ENCODE measurements at regions not wholly inside any gene's neighbourhood (a gene's known extent, or its start where the extent isn't known, plus 50 kb on each side); places are given as distances from the start of the nearest gene placed in this dataset.
A peak's percentile ranks its signal among the peaks of the same experiment; 100 is the strongest.

GRCh38 chr3:40627095-40627494 is 102.3 kb downstream of the ZNF621 start:
- H3K14ac ChIP-seq (ENCODE audit: low read length) = no peak overlapping the region
- H4K8ac ChIP-seq (ENCODE audit: low read depth, low read length) = no peak overlapping the region
- H4K12ac ChIP-seq (ENCODE audit: low read depth, low read length) = no peak overlapping the region
- no peak overlapping the region for H2AK5ac ChIP-seq (ENCODE audit: low read length)
- H2BK12ac ChIP-seq (ENCODE audit: low read length) = no peak overlapping the region
- H3K18ac ChIP-seq (ENCODE audit: low read length) = no peak overlapping the region
- H3K4ac ChIP-seq (ENCODE audit: low read depth, low read length) = no peak overlapping the region
- no peaks in the 10 kb centered on the region for H3K36me3 ChIP-seq (ENCODE audit: control insufficient read depth in 1 of 2, insufficient read depth in 2 of 2, low read length in 2 of 2)
- H3K27ac ChIP-seq (ENCODE audit: low read depth, low read length) = no peak overlapping the region
- peaks cover 14 to 16% of the 10 kb centered on the region in 2 experiments for H3K4me1 ChIP-seq (ENCODE audit: control insufficient read depth in 1 of 2, insufficient read depth in 2 of 2, low read length in 2 of 2)
- no peak for DNase-seq
- H3K9me3 ChIP-seq (ENCODE audit: insufficient read depth, low read depth, low read length) = peaks cover 7% of the 10 kb centered on the region
- H2BK120ac ChIP-seq (ENCODE audit: insufficient read depth, low read length, poor library complexity) = no peak overlapping the region
- no peak overlapping the region for H3K4me2 ChIP-seq (ENCODE audit: low read length)
- H2AFZ ChIP-seq (ENCODE audit: insufficient read depth, low read length, poor library complexity) = no peak overlapping the region
- no peak overlapping the region for H3K9ac ChIP-seq (ENCODE audit: low read length)
- peaks cover 13% of the 10 kb centered on the region for H3K79me1 ChIP-seq (ENCODE audit: low read length)
- H3K23ac ChIP-seq (ENCODE audit: low read length) = no peak overlapping the region
- H2BK5ac ChIP-seq (ENCODE audit: low read depth, low read length, poor library complexity) = no peak overlapping the region
- H3K27me3 ChIP-seq (ENCODE audit: insufficient read depth, low read length) = no peaks in the 10 kb centered on the region
- no peaks in the 10 kb centered on the region for H3K79me2 ChIP-seq (ENCODE audit: control insufficient read depth, insufficient read depth, low read length, poor library complexity)
- whole genome bisulfite sequencing (ENCODE audit: extremely low coverage, insufficient coverage, insufficient read length) = no CpG with 5 or more reads among the region's 1 CpG
- H3K4me3 ChIP-seq (ENCODE audit: low read depth, low read length) = no peak overlapping the region
- H4K91ac ChIP-seq (ENCODE audit: low read depth, low read length) = no peak overlapping the region

- H3K4me3 ChIP-seq (ENCODE audit: low read depth, low read length) = no peak overlapping the region
- H4K91ac ChIP-seq (ENCODE audit: low read depth, low read length) = no peak overlapping the region
- H3K9me3 ChIP-seq (ENCODE audit: insufficient read depth, low read depth, low read length) = peaks cover 6% of the 10 kb centered on the region
- no peak overlapping the region for H3K4me2 ChIP-seq (ENCODE audit: low read length)
- no peak overlapping the region for H2BK120ac ChIP-seq (ENCODE audit: insufficient read depth, low read length, poor library complexity)
- H2AK5ac ChIP-seq (ENCODE audit: low read length) = no peak overlapping the region
- H3K79me1 ChIP-seq (ENCODE audit: low read length) = peaks cover 13% of the 10 kb centered on the region
- H2AFZ ChIP-seq (ENCODE audit: insufficient read depth, low read length, poor library complexity) = no peak overlapping the region
- no peak overlapping the region for H3K4ac ChIP-seq (ENCODE audit: low read depth, low read length)
- no peak overlapping the region for H4K8ac ChIP-seq (ENCODE audit: low read depth, low read length)
- no peaks in the 10 kb centered on the region for H3K36me3 ChIP-seq (ENCODE audit: control insufficient read depth in 1 of 2, insufficient read depth in 2 of 2, low read length in 2 of 2)
- H2BK5ac ChIP-seq (ENCODE audit: low read depth, low read length, poor library complexity) = no peak overlapping the region
- no peak overlapping the region for H3K27ac ChIP-seq (ENCODE audit: low read depth, low read length)
- no peak overlapping the region for H3K14ac ChIP-seq (ENCODE audit: low read length)
- H3K23ac ChIP-seq (ENCODE audit: low read length) = no peak overlapping the region
- WGBS (ENCODE audit: extremely low coverage, insufficient coverage, insufficient read length) = no CpG with 5 or more reads among the region's 3 CpGs
- H3K18ac ChIP-seq (ENCODE audit: low read length) = no peak overlapping the region
- no peaks in the 10 kb centered on the region for H3K27me3 ChIP-seq (ENCODE audit: insufficient read depth, low read length)
- H2BK12ac ChIP-seq (ENCODE audit: low read length) = no peak overlapping the region
- no peak overlapping the region for H3K9ac ChIP-seq (ENCODE audit: low read length)
- no peaks in the 10 kb centered on the region for H3K79me2 ChIP-seq (ENCODE audit: control insufficient read depth, insufficient read depth, low read length, poor library complexity)
- no peak overlapping the region for H4K12ac ChIP-seq (ENCODE audit: low read depth, low read length)
- H3K4me1 ChIP-seq (ENCODE audit: control insufficient read depth in 1 of 2, insufficient read depth in 2 of 2, low read length in 2 of 2) = peaks cover 14 to 17% of the 10 kb centered on the region in 2 experiments
- no peak for DNase-seq
Measured at GRCh38 chr3:40628984-40629383, 104.2 kb downstream of the ZNF621 start.

GRCh38 chr3:40631341-40631995 is 106.7 kb downstream of the ZNF621 start:
- no peak overlapping the region for H3K23ac ChIP-seq (ENCODE audit: low read length)
- H3K36me3 ChIP-seq (ENCODE audit: control insufficient read depth in 1 of 2, insufficient read depth in 2 of 2, low read length in 2 of 2) = no peaks in the 10 kb centered on the region
- H2AFZ ChIP-seq (ENCODE audit: insufficient read depth, low read length, poor library complexity) = peak overlapping the region; percentile 35
- no CpG with 5 or more reads among the region's 5 CpGs for WGBS (ENCODE audit: extremely low coverage, insufficient coverage, insufficient read length)
- H3K4me3 ChIP-seq (ENCODE audit: low read depth, low read length) = no peak overlapping the region
- peaks cover 4% of the 10 kb centered on the region for H3K9me3 ChIP-seq (ENCODE audit: insufficient read depth, low read depth, low read length)
- no peaks in the 10 kb centered on the region for H3K79me2 ChIP-seq (ENCODE audit: control insufficient read depth, insufficient read depth, low read length, poor library complexity)
- H3K4me1 ChIP-seq (ENCODE audit: control insufficient read depth in 1 of 2, insufficient read depth in 2 of 2, low read length in 2 of 2) = peaks cover 14 to 17% of the 10 kb centered on the region in 2 experiments
- H3K79me1 ChIP-seq (ENCODE audit: low read length) = peaks cover 13% of the 10 kb centered on the region
- H4K8ac ChIP-seq (ENCODE audit: low read depth, low read length) = peak overlapping the region; percentile 83
- peak overlapping the region; percentile 85 for H2BK120ac ChIP-seq (ENCODE audit: insufficient read depth, low read length, poor library complexity)
- no peak overlapping the region for H2AK5ac ChIP-seq (ENCODE audit: low read length)
- peak overlapping the region; percentile 71 for H2BK5ac ChIP-seq (ENCODE audit: low read depth, low read length, poor library complexity)
- DNase-seq = peak; percentile 46 to 75
- no peak overlapping the region for H3K18ac ChIP-seq (ENCODE audit: low read length)
- H3K27me3 ChIP-seq (ENCODE audit: insufficient read depth, low read length) = no peaks in the 10 kb centered on the region
- peak overlapping the region; percentile 49 for H3K14ac ChIP-seq (ENCODE audit: low read length)
- peak overlapping the region; percentile 79 for H2BK12ac ChIP-seq (ENCODE audit: low read length)
- peak overlapping the region; percentile 70 for H4K91ac ChIP-seq (ENCODE audit: low read depth, low read length)
- peak overlapping the region; percentile 41 for H3K4me2 ChIP-seq (ENCODE audit: low read length)
- H3K4ac ChIP-seq (ENCODE audit: low read depth, low read length) = peak overlapping the region; percentile 35
- peak overlapping the region; percentile 26 for H4K12ac ChIP-seq (ENCODE audit: low read depth, low read length)
- no peak overlapping the region for H3K9ac ChIP-seq (ENCODE audit: low read length)
- H3K27ac ChIP-seq (ENCODE audit: low read depth, low read length) = peak overlapping the region; percentile 72

DNA sequence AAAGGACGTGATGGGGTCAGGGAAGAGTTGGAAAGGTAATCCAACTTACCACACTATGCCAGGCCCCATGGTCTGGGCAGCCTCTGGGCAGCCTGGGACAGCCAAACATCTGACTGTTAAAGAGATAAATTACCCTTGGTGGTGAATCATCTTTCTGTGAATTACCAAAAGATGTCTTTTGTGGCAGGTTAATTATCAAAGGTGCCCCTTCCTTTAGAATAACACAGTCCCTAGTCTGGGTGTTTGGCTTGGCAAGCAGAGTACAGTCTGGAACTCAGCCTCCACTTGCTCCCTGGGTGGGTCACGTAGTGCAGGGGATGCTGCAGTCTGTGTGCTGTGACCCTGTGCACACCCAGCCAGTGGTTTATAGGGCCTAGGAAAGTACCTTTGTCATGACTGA is 113.1 kb downstream of the ZNF621 start:
- Histone ChIP-seq H4K8ac (ENCODE audit: low read depth, low read length) (no peak overlapping the region), H3K9ac (ENCODE audit: low read length) (peak overlapping the region; percentile 43), H3K18ac (ENCODE audit: low read length) (no peak overlapping the region), H3K79me2 (ENCODE audit: control insufficient read depth, insufficient read depth, low read length, poor library complexity) (no peaks in the 10 kb centered on the region), H3K27me3 (ENCODE audit: insufficient read depth, low read length) (no peaks in the 10 kb centered on the region), H2BK5ac (ENCODE audit: low read depth, low read length, poor library complexity) (no peak overlapping the region), H2AK5ac (ENCODE audit: low read length) (no peak overlapping the region), H3K4me1 (ENCODE audit: control insufficient read depth in 1 of 2, insufficient read depth in 2 of 2, low read length in 2 of 2) (no peaks in the 10 kb centered on the region), H3K79me1 (ENCODE audit: low read length) (no peaks in the 10 kb centered on the region), H3K27ac (ENCODE audit: low read depth, low read length) (no peak overlapping the region), H2BK12ac (ENCODE audit: low read length) (no peak overlapping the region), H3K9me3 (ENCODE audit: insufficient read depth, low read depth, low read length) (no peaks in the 10 kb centered on the region), H4K12ac (ENCODE audit: low read depth, low read length) (no peak overlapping the region), H3K4ac (ENCODE audit: low read depth, low read length) (no peak overlapping the region), H4K91ac (ENCODE audit: low read depth, low read length) (no peak overlapping the region), H2BK120ac (ENCODE audit: insufficient read depth, low read length, poor library complexity) (no peak overlapping the region), H2AFZ (ENCODE audit: insufficient read depth, low read length, poor library complexity) (no peak overlapping the region), H3K14ac (ENCODE audit: low read length) (no peak overlapping the region), H3K4me3 (ENCODE audit: low read depth, low read length) (no peak overlapping the region), H3K4me2 (ENCODE audit: low read length) (no peak overlapping the region), H3K23ac (ENCODE audit: low read length) (no peak overlapping the region), H3K36me3 (ENCODE audit: control insufficient read depth in 1 of 2, insufficient read depth in 2 of 2, low read length in 2 of 2) (no peaks in the 10 kb centered on the region)
- no CpG with 5 or more reads among the region's 2 CpGs for WGBS (ENCODE audit: extremely low coverage, insufficient coverage, insufficient read length)
- no peak for DNase-seq

Measured in trophoblast cell (in vitro differentiated cells and primary cell).